CD4-positive, alpha-beta T cell treated with Interleukin-1 beta for 1 hour (primary cell): ENCODE measurements at regions not wholly inside any gene's neighbourhood (a gene's known extent, or its start where the extent isn't known, plus 50 kb on each side); places are given as distances from the start of the nearest gene placed in this dataset.

ENCODE experiments used
- DNase-seq, 2 donors: peaks; one replicate each; pipeline ENCODE4 v3.0.0-alpha.2; 2020 to 2022

DNA sequence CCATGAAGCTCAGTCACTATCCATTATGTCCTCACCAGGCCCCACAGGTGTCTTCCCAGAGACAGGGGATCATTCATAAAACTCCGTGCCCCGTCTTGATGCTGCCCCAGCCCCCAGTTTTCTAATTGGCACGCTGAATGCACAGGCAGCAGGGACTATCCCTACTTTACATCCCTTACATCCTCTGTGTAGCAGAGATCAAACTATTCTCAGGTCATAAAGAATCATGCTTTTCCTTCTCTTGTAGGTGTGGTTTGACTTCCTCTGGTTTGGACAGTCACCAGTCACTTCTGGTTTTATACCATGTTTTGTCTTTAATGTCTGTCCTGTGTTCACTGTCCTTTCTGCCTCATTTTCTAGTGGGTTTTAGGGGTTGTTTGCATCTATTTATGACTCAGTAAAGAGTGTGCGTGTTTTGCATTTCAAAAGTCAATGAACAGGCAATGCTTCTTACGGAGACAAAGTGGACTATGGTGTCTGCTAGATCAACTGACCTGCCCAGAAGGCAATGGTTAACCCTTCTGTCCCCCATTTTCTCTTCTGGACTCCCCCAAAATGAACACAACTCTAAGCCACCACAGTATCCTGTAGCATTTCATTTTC, 140.4 kb upstream of the NPVF start:
- DNase-seq, result no peak

DNA sequence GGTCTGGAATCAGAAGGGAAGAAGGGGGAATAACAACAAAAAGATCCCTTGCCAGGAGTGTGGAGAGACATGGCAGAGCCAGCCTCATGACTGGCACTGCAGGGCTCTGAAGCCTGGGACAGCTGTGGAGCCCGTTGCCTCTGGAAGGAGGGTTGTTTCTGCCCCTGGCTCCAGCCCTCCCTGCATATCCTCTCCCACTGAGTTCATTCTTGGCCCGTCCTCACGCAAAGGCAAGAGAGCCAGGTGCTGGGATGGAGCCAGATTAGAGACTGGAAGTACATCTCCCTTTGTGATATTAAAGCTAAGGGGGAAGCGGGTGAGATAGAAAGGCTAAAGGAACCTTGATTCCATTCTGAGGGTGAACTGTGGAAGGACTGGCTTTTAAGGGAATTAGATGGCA, 141.5 kb upstream of the NPVF start:
- DNase-seq, result no peak

- no peak for DNase-seq
Observed at GRCh38 chr7:25371972-25372371, 143.7 kb upstream of the NPVF start.

DNA sequence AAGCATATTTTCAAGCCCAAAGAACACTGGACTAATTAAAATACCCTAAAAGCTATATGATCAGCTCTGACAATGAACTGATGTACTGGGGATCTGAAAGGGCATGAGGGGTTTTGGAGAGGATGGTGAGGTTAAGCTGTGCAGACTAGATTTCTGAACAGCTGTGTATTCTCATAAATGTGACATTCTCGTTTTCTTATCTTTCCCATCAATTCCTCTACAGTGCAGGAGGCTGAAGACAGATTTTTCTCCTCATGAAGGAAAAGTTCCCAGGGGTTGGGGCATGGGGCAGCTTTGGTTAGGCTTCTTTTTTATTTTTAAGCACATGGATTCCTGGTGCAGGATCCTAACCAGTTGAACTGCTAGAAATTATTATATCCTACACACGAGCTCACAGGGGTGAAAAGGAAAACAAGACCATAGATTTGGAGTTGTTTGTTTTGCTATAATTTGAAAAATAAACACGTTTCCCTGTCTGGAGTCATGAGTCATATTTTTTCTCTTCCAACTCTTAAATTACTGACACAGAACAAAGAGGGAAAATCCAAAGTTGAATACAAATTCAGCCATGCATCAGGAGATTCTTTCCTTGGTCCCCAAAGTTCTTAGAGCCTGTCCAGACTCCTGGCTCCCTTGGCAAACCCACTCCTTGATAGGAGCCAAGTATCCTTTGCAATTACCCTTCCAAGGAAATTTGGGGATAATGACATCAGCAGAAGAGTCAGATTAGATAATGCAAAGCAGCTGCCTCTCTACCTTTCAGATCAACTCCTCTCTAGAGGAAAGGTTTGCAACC, 147.7 kb upstream of the NPVF start:
- no peak for DNase-seq

- no peak for DNase-seq
Observed at GRCh38 chr7:25379351-25380300, 151.3 kb upstream of the NPVF start.

DNA sequence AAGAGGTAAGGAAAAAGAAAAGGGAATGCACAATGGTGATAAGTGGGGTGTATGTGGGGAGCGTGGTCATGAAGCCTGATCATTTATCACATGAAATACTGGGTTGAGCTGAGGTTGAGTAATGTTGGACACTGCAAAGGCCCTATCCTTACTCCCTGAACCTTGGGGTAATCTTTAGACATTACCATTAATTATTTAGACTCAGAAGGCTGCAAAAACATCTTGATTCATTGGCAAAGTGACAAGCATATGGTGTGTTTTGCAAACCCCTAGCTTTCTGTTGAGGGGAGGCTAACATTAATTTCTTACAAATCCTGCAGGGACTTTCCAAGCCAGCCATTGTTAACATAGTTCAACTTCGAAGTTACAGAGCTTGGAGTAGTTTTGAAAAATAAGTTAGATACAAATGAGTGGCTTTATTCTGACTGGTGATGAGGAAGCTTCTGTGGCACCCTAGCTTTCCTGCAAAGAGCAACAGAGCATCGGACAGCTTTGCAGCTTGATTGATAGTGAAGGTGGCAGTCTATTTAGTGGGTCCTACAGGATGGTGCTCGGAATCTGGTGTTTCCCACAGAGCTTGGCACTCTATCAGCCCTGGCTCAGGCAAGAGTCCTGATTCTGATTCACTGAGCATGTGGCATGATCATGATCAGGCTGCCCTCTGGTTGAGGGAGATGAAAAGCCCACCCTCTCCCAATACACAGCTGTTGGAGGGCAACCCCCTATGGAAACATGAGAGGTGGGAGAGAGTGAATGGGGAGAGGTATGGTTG, 153.7 kb upstream of the NPVF start:
- no peak for DNase-seq

DNA sequence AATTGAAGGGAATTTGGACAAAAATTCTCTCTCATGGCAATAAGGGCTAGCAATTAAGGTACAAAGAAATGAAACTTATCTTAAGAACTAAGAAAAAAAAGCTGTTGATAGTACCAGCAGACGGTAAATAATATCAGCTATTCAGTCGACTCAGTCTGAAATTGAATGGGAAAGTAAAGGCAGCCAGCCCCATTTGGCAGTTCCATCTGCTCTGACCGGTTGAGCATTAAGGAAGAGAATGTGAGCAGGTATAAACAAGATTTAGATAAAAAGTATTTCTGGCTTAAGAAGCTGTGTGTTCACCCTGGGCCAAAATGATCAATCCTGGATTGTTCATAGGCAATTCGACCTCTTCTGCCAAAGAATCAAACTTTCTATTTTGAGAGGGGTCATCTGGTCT, 154.6 kb upstream of the NPVF start:
- no peak for DNase-seq

DNA sequence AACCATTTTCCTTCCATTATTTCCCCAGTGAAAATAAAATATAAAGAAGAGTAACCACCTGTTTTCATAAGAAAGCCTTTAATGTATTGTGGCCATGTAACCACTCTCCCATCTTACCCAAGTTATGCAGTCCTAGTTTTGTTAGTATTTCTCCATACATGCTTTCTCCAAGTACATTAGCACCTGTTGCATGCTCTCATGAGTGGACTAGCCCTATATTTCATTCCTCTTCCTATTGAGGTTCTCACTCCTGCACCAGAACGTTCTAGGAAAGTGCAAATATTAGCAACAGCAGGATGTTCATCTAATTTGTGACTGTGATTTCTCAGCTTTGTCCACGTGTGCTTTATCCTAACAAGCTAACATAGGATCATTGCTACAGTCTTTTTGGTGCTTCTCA, 155.1 kb upstream of the NPVF start:
- no peak for DNase-seq

DNA sequence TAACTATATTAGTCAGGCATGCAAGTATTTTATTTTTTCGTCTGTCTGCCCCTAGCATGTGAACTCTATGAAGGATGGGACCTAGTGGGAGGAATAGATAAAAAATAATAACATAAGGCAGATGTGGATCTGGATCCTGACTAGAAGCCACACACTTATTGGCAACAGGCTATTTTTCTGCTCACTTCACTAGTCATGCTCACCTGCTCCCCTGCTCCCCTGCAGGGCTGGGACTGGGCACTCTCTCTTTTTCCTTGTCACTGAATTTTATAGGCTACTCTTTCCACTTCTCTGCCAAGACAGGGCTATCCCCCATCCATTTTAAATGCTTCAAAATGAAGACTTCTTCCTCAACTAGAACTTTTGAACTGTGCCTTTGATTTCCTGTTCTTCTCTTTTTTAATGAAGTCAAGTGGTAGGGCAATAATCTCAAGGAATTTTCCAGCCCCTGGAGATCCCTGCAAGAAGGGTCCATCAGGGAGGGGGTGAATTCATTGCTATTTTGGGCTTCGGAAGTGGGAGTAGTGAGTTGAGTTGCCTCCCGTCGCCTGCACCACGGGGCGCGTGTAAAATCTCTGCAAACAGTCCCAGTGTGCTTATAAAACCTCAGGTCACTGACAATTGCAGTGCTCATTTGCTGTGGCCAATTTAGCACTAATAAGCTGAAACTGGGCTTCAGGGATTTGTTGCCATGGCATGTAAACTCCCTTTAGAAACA, 156.7 kb upstream of the NPVF start:
- DNase-seq, result no peak

DNA sequence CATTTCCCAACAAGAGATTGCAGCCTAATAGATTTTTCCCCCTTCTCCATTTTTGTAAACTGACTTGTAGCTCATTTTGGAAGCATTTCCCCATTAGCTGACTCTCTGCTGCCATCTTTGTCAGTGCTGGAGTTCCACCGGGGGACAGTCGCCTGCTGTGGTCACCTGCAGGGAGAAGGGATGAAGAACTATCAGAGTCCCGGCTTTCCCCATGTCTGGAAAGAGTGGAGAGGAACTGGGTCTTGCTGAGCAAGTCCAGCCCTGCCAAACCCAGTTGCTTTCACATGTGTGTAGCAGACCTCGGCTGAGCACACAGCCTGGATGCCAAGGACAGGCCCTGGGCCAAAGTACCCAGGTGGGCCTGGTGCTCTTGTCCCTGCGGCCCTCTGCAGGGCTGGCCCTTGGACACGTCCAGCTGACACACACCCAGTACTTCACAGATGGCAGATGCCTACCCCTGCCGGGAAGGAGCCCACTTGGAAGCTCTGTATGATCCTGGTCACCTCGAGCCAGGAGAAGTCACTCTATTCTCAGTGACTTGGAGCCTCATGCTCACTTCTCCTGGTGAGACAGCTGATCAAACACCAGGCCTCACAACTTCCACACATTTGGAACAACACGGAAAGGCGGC, 157.3 kb upstream of the NPVF start:
- no peak for DNase-seq

DNA sequence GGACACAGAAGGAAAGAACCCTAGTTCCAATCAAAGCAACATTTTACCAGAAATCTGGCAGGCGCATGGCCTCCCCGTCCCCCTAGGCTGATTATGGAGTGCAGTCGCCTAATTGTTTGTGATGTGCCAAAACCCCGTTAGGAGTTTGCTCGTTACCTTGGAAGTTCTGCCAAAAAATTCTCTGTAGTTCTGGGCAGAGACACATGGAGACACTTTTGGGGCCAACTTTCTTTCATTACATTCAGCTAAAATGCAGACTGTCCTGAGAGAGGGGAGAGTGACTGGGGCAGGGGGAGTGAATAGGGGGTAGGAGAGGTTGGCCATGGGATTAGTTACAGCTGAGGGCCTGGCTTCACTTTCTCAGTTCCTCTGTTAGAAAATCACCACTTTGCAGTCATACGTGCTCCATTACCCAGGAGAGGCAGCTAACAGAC, 158.0 kb upstream of the NPVF start:
- no peak for DNase-seq

DNA sequence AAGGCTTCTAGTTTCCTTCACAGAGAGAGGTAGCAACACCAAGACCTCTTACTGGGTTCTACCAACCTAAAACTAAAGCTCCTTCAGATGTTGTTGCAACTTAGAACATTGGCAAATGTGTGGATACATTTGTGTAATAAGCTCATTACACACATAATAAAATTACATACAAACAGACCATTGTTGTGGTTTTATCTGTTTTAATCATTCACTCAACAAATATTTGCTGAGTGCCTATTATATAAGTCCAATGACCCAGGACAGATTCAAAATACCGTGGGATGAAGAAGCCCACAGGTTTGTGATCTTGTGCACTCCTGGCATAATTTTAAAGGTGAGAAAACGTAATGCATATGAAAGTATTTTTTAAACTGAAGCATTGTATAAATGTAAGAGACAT, 160.4 kb upstream of the NPVF start:
- no peak for DNase-seq

DNA sequence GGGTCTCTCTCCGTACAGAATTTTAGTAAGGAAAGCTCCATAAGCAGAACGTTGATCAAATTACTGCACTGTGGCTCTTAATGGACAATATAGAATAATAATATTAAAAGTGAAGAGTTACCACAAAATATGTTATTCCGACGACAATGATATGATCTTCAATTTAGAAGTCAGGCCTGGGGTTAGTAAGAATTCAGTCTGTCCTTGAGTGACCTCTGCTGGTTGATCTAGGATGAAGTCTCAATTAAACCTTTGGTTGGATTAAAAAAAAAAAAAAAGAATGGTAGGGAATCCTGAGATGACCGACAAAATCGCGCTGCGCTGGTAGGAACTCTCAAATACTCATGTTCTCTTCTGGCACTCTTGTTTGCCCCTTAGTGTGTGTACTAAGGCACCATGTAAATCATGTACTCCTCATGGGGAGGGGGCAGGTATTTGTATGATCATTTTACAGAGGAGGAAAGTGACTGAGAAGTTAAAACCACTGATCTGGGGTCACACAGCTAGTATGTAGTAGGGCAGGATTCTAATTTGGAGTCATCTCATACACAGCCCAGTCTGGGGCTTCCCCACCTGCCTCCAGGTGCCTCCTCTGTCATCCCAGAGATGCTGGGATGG, 161.3 kb upstream of the NPVF start:
- DNase-seq, result peak in 1 of 2 donors; percentile 14

DNA sequence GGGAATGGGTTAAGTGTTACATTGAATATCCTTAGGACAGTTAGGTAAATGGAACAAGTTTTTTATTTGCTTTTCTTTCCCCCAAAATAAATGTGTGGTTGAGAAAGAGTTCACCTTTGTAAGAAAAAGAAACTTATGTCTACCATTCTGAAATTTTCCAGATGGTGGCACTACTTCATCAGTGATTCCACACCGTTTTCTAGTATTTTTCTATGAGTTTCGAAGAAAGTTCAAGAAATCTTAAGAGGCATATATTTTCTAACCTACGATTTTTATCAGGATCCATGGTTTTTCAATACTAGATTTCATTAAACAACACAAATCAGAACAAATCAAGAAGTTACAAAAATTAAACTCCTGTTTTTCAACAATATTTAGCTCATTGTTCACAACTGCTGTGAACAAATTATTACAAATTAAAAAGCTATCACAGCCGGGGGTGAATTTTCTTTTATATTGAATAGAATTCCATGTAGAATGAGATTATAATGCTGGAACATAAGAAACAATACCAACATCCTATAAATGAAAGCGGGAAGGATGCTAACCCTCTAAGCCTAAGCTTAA, 163.1 kb upstream of the NPVF start:
- DNase-seq, result no peak

- no peak for DNase-seq
Observed at GRCh38 chr7:25391961-25392587, 163.8 kb upstream of the NPVF start.

DNA sequence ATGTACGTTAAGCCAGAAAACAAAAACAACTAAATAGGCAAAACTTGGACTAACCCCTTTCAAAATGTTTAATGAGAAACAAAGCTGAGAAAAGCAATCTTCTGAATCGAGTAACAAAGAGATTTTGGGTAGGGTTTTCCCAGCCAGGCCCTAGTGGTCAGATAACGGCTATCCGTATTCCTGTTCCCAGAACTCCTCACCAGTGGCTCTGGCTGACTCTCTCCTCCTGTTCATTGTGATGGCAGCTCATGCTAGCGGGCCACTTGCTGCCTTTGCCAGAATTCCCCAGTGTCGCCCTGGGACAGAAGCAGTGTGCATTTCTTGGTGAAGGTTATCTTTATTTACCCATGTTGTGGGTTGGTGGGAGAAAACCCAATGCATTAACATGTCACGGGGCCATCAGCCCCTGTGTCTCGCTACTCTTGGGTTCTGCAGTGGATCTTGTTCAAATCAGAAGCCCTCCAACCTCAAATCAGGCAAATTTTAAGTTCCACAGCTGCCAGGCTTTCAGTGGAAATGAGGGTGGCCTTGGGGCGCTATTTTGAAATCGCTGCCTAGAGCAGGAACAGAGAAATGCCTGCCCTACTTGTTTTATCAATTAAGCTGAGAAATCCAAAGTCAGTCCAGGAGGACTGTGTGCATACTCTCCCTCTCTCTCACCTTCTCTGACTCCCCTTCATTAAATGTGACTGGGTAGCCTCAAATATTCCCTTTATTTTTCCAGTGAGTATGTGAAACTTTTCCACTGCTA, 164.5 kb upstream of the NPVF start:
- DNase-seq, result no peak

GRCh38 chr7:25395976-25396375, 167.7 kb upstream of the NPVF start:
- no peak for DNase-seq

- DNase-seq, result no peak
Observed at GRCh38 chr7:25396668-25397067, 168.4 kb upstream of the NPVF start.

DNA sequence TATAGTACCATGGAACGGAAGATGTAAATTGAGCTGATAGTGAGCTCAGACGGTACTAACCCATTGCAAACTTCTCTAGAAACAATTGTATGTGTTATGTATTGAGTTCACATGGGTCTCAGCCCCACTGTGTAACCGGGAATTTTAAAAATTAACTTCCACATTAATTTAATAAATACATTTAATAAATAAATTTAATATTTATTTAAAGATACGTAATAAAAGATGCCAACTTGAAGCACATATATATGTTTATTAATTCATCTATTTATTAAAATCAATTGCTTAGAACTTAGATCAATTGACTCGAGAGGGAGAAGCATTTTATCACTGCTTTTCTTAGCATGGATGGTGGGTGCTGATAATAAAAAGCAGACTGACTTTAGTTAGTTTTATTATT, 170.1 kb upstream of the NPVF start:
- no peak for DNase-seq
